Right atrium auricular region (tissue), 2 donors: ENCODE measurements at regions not wholly inside any gene's neighbourhood (a gene's known extent, or its start where the extent isn't known, plus 50 kb on each side); places are given as distances from the start of the nearest gene placed in this dataset.

Experiments used
- DNase-seq: peaks from one replicate; pipeline ENCODE4 v3.0.0-alpha.2; 2019; ENCODE audit warnings: low spot score
- H3K27ac ChIP-seq, 2 donors: fragments of 200-600 bp; sonication (generic); 1 replicate in 1 of 2; 2 replicates in 1 of 2; pipeline ENCODE4 v1.5.1; 2016 to 2019
- H3K27me3 ChIP-seq, 2 donors: fragments of 200-600 bp; sonication (generic); one replicate each; pipeline versions ENCODE4 v1.5.1 to v1.6.0; 2017 to 2019
- H3K36me3 ChIP-seq: fragments of 200-600 bp; sonication (generic); one replicate; pipeline ENCODE4 v1.5.1; 2016
- H3K4me1 ChIP-seq, 2 donors: fragments of 200-600 bp; sonication (generic); one replicate each; pipeline versions ENCODE4 v1.5.1 to v1.6.0; 2017 to 2019
- H3K4me3 ChIP-seq, 2 donors: fragments of 200-600 bp; sonication (generic); 1 replicate in 1 of 2; 2 replicates in 1 of 2; pipeline ENCODE4 v1.5.1; 2017 to 2019; ENCODE audit warnings: mild to moderate bottlenecking in 1 of 2, moderate library complexity in 1 of 2
- H3K9me3 ChIP-seq, 2 donors: fragments of 200-600 bp; sonication (generic); one replicate each; pipeline ENCODE4 v1.5.1; 2019
- CTCF ChIP-seq, 2 donors: fragments of 200-600 bp; sonication (generic); IDR thresholded peaks; one replicate each; pipeline ENCODE4 v1.5.1; 2019; ENCODE audit warnings: antibody characterized with exemption in 2 of 2

- no peak overlapping the region for H3K27ac ChIP-seq
- no peaks in the 10 kb centered on the region for H3K27me3 ChIP-seq
- H3K4me3 ChIP-seq = no peak overlapping the region
- H3K4me1 ChIP-seq = no peaks in the 10 kb centered on the region
- no peaks in the 10 kb centered on the region for H3K9me3 ChIP-seq
- no peaks in the 10 kb centered on the region for H3K36me3 ChIP-seq
- TF ChIP-seq CTCF (IDR thresholded peaks at IDR 0.05) = no peak
- no peak for DNase-seq
Measured at GRCh38 chr3:5343459-5343858, 156.0 kb downstream of the EDEM1 start.

GRCh38 chr3:5344707-5345106 is 157.2 kb downstream of the EDEM1 start:
- Histone ChIP-seq H3K4me1 (no peaks in the 10 kb centered on the region), H3K27me3 (no peaks in the 10 kb centered on the region), H3K36me3 (no peaks in the 10 kb centered on the region), H3K27ac (no peak overlapping the region), H3K4me3 (no peak overlapping the region), H3K9me3 (peaks cover 0 to 7% of the 10 kb centered on the region in 2 donors)
- DNase-seq = no peak
- TF ChIP-seq CTCF (IDR thresholded peaks at IDR 0.05) = no peak

- DNase-seq = no peak
- no peak overlapping the region for H3K4me3 ChIP-seq
- no peaks in the 10 kb centered on the region for H3K27me3 ChIP-seq
- H3K9me3 ChIP-seq = peaks cover 0 to 7% of the 10 kb centered on the region in 2 donors
- no peak overlapping the region for H3K27ac ChIP-seq
- TF ChIP-seq CTCF (IDR thresholded peaks at IDR 0.05) = no peak
- no peaks in the 10 kb centered on the region for H3K4me1 ChIP-seq
- H3K36me3 ChIP-seq = no peaks in the 10 kb centered on the region
Measured at GRCh38 chr3:5347486-5347885, 160.0 kb downstream of the EDEM1 start.

- no peak for TF ChIP-seq CTCF (IDR thresholded peaks at IDR 0.05)
- Histone ChIP-seq H3K27ac (no peak overlapping the region), H3K4me1 (no peaks in the 10 kb centered on the region), H3K4me3 (no peak overlapping the region), H3K9me3 (peaks cover 0 to 7% of the 10 kb centered on the region in 2 donors), H3K36me3 (no peaks in the 10 kb centered on the region), H3K27me3 (no peaks in the 10 kb centered on the region)
- no peak for DNase-seq
Measured at GRCh38 chr3:5348229-5348902, 160.9 kb downstream of the EDEM1 start.

GRCh38 chr3:5349343-5349742 is 161.8 kb downstream of the EDEM1 start:
- H3K9me3 ChIP-seq = peaks cover 0 to 7% of the 10 kb centered on the region in 2 donors
- no peaks in the 10 kb centered on the region for H3K36me3 ChIP-seq
- TF ChIP-seq CTCF (IDR thresholded peaks at IDR 0.05) = no peak

GRCh38 chr3:5357089-5357488 is 169.6 kb downstream of the EDEM1 start:
- no peak for DNase-seq
- H3K9me3 ChIP-seq = peaks cover 0 to 7% of the 10 kb centered on the region in 2 donors
- no peaks in the 10 kb centered on the region for H3K36me3 ChIP-seq
- no peak overlapping the region for H3K4me3 ChIP-seq
- H3K27me3 ChIP-seq = no peaks in the 10 kb centered on the region
- no peak for TF ChIP-seq CTCF (IDR thresholded peaks at IDR 0.05)
- no peak overlapping the region for H3K27ac ChIP-seq
- no peaks in the 10 kb centered on the region for H3K4me1 ChIP-seq

More at GRCh38 chr3:5349343-5349742, 161.8 kb downstream of the EDEM1 start:
- no peaks in the 10 kb centered on the region for H3K4me1 ChIP-seq
- H3K27ac ChIP-seq = no peak overlapping the region
- no peak overlapping the region for H3K4me3 ChIP-seq
- H3K27me3 ChIP-seq = no peaks in the 10 kb centered on the region
- DNase-seq = no peak
